ENCODE measurements at regions not wholly inside any gene's neighbourhood (a gene's known extent, or its start where the extent isn't known, plus 50 kb on each side); places are given as distances from the start of the nearest gene placed in this dataset.

DNA sequence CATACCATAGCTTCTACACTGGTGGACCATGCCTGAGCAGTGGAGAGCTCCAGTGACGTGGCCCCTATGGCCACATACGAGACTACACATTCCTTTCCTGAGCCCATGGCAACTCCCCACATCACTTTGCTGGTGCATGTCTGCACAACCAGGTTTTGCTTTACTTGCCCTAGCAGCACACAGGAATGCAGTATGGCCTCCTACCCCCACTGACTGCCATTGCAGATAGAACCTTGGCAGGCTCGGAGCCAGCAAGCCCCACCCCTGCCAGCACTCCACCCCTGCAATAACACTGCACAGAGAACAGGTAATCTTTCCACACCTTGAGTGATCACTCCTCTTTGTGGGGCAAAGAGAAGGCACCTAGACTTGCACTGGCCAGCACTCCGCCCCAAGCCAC, 531.9 kb upstream of the CAMK1G start:
- DNase-seq (ENCODE audit: low read depth in 1 of 2, low spot score in 1 of 2) = no peak

- no peak for DNase-seq (ENCODE audit: low read depth in 1 of 2, low spot score in 1 of 2)
Measured at GRCh38 chr1:209053587-209053986, 529.9 kb upstream of the CAMK1G start.

- DNase-seq (ENCODE audit: low read depth in 1 of 2, low spot score in 1 of 2) = no peak
Measured at GRCh38 chr1:209057083-209057482, 526.4 kb upstream of the CAMK1G start.

- no peak for DNase-seq (ENCODE audit: low read depth in 1 of 2, low spot score in 1 of 2)
Measured at GRCh38 chr1:209057901-209058300, 525.6 kb upstream of the CAMK1G start.

DNA sequence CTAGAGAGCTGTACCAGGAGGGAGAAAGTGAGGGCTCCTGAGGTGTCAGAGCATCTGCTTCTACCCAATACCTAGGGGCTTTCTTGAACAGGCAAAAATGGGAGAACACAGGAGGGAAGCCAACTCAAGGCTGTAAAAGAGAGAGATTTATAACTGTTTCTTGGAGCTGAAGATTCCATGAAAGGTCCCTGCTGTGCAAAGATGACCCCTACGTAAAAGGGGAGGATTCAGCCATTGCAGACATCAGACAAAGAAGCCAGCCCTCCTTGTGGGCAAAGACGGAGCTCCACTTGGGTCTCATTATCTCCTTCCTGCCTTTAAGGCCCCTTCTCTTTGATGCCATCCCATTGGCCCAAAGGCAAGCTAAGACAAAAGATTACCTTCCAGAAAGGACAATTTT, 524.1 kb upstream of the CAMK1G start:
- no peak for DNase-seq (ENCODE audit: low read depth in 1 of 2, low spot score in 1 of 2)

GRCh38 chr1:209059981-209060380, 523.5 kb upstream of the CAMK1G start:
- no peak for DNase-seq (ENCODE audit: low read depth in 1 of 2, low spot score in 1 of 2)

DNA sequence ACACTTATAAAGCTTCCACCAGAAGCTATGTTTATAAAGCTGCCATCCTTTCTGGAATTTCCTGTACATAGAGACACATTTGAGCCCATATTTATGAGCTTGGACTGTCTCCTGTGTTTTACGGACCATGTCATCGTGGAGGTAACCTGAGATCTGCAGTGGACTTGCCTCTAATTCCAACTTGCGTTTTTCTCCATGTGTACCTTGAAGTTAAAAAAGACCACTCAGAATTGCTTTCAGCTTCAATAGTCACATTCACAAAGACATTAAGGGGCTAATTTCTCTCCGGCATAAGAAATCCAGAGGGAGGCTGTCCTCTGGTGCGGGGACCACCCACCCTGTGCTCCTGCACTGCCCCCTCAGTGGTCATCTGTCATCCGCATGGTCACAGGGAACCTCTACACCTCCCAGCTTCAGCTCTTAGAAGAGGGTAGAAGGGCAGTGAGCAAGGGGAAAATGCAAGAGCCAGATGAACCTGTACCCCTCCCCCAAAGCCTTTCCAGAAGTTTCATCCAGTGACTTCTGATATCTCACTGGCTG, 521.4 kb upstream of the CAMK1G start:
- DNase-seq (ENCODE audit: low read depth in 1 of 2, low spot score in 1 of 2) = no peak

DNA sequence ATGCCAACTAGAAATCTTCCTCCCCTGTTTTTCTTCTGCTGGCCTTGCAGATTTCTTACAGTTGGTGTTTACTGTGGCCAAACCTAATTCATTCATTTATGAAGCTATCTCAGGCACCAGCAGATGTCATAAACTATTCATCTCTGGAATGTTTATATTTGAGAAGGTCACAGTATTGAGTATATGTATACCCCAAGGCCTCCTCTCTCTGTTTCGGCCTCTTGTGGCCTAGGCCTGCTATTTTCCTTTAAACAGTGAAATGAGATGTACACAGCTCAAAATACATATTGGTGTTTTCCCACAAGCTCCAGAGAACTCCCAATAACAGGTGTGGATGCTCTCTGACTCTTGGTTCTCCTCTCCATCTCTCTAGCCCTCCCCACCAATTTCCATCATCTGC, 520.7 kb upstream of the CAMK1G start:
- no peak for DNase-seq (ENCODE audit: low read depth in 1 of 2, low spot score in 1 of 2)

GRCh38 chr1:209063767-209064659, 519.5 kb upstream of the CAMK1G start:
- DNase-seq (ENCODE audit: low read depth in 1 of 2, low spot score in 1 of 2) = no peak

GRCh38 chr1:209064850-209065706, 518.4 kb upstream of the CAMK1G start:
- no peak for DNase-seq (ENCODE audit: low read depth in 1 of 2, low spot score in 1 of 2)

- no peak for DNase-seq (ENCODE audit: low read depth in 1 of 2, low spot score in 1 of 2)
Measured at GRCh38 chr1:209072481-209072880, 511.0 kb upstream of the CAMK1G start.

DNA sequence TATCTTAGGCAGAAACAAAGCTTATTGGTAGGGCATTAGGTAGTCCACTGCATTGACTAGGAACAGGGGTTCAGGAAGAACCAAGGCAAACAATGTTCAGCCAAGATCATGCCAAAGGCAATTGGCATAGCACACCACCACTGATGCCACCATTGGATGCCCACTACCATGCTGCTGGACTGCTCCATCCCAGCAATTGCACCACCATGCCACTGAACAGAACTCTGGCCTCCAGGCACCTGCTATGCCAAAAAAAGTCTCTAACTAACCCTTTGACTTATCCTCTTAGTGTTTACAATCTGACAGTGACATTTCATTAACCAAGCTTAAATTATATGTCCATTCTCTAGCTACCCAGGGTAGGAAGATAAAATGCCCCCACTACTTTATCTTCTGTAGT, 509.6 kb upstream of the CAMK1G start:
- no peak for DNase-seq (ENCODE audit: low read depth in 1 of 2, low spot score in 1 of 2)

DNA sequence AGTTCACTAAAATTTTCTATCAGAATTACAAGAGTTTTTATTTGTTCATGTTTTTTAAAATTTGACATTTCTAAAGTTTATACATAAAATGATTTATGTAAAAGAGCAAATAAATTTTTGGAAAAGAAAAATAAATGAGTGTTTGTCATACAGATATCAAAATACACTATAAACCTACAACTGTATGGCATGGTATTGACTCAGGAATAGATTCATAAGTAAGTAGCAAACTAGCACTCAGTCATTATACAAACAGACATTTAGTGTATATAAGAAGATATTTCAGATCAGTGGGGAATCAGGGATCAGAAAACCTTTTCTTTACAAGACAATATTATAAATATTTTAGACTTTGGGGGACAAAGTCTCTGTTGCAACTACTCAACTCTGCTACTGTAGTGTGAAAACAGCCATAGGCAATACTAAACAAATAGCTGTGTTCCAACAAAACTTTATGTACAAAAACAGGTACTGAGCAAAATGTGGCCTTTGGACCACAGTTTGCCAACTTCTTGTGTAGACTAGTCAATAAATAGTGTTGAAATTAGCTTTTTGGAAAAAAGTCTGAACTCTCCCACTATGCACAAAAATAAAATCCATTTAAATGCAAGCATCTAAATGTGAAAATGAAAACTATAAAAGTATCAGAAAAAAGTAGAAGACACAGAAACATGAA, 508.8 kb upstream of the CAMK1G start:
- DNase-seq (ENCODE audit: low read depth in 1 of 2, low spot score in 1 of 2) = no peak

DNA sequence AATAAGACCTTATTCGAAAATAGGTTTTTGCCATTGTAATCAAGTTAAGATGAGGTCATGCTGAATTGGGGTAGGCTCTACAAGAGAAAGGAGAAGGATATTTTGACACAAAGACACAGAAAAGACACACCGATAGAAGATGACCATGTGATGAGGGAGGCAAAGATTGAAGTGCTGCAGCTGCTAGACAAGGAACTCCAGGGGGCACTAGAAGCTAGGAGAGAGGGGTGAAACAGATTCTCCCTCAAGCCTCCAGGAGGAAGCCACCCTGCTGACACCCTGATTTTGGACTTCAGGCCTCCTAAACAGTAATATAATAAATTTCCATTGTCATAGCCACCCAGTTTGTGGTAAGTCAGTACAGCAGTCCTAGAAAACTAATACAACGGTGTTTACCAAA, 506.8 kb upstream of the CAMK1G start:
- DNase-seq (ENCODE audit: low read depth in 1 of 2, low spot score in 1 of 2) = no peak

- no peak for DNase-seq (ENCODE audit: low read depth in 1 of 2, low spot score in 1 of 2)
Measured at GRCh38 chr1:209080170-209080781, 503.2 kb upstream of the CAMK1G start.

- no peak for DNase-seq (ENCODE audit: low read depth in 1 of 2, low spot score in 1 of 2)
Measured at GRCh38 chr1:209086486-209087192, 496.9 kb upstream of the CAMK1G start.

DNA sequence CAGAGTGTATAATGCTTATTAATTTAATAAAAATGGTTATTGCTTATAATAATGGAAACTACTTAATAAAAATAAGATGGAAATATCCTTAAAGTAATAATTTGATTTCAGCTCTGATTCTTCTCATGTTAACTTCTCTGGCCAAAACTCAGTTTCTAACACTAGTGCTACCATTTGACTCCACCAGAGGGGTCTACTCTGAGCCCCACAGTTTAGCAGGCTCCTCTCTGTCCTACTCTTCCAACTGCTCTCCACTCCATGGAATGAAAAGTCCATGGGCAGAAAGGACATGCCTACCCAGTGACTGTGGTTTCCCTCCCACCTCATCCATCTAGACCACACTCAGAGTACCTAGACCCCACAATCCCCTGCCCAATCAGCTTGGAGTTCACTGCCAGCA, 489.1 kb upstream of the CAMK1G start:
- no peak for DNase-seq (ENCODE audit: low read depth in 1 of 2, low spot score in 1 of 2)

DNA sequence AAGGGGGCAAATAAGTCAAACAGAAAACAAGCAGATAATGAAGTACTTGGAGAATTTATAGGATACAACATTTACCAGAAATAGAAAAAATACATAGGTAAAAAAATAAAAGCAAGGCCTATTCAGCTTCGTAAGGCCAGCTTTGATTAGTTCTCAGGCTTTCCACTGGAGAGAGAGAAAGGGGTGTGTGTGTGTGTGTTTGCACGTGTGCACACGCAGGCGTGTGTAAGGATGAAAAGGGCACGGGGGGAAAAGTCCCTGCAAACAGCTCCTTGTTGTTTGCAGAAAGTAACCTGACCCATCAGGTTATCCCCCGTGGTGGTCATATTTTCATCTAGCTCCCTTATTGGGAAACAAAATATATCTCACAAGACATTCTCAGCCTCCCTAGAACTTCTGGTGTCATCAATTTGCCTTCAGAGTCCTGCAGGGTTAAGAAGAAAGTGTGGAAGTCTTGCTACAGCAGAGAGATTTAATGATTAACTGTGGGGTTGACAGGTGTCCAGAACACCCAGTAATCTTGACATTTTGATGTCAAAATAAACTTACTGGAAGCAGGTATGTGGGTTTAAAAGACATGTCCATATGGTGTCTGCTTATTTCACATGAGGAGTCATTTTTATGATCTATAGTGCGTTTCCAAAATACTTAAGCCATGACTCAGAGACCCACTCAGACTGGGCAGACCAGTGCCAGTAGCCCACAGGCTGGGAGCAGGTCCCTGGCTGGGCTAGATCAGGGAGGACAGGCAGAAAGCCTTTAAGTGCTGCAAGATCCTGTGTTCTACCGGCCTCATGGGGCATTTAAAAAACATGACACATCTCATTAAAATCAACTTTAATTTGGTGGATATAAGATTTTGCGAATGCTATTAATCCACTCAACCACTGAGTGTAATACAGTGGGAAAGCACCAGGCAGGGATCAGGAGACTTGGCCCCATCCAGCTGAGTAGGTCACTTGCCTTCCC, 487.6 kb upstream of the CAMK1G start:
- DNase-seq (ENCODE audit: low read depth in 1 of 2, low spot score in 1 of 2) = no peak

- no peak for DNase-seq (ENCODE audit: low read depth in 1 of 2, low spot score in 1 of 2)
Measured at GRCh38 chr1:209100460-209100859, 483.1 kb upstream of the CAMK1G start.
